HepG2 (cell line): ENCODE measurements at regions not wholly inside any gene's neighbourhood (a gene's known extent, or its start where the extent isn't known, plus 50 kb on each side); places are given as distances from the start of the nearest gene placed in this dataset.

ENCODE experiments used
- ARID2 ChIP-seq: sonication (generic); formaldehyde crosslinking; IDR thresholded peaks from 2 replicates; pipeline ENCODE4 v1.8.1; 2022; ENCODE audit warnings: mild to moderate bottlenecking, missing genetic modification reagents, borderline replicate concordance
- CTCF ChIP-seq: sonication (generic); formaldehyde crosslinking; IDR thresholded peaks from 2 replicates; pipeline ENCODE4 v1.5.0; 2020; ENCODE audit warnings: mild to moderate bottlenecking, missing genetic modification reagents, moderate library complexity
- EP300 ChIP-seq, 3 experiments: sonication (generic) in 1 of 3; formaldehyde crosslinking in 1 of 3; IDR thresholded peaks; 2 replicates each; pipeline versions ENCODE4 v1.5.1 to v1.6.1; 2011 to 2020; ENCODE audit warnings: low read depth in 2 of 3, low read length in 2 of 3, borderline replicate concordance in 1 of 3, improper control_type of control experiment in 1 of 3, mild to moderate bottlenecking in 1 of 3, missing genetic modification reagents in 1 of 3, moderate library complexity in 1 of 3
- FOXK2 ChIP-seq: fragments of 450-650 bp; IDR thresholded peaks from 2 replicates; pipeline ENCODE4 v1.6.1; 2016
- IRX3 ChIP-seq: sonication (generic); formaldehyde crosslinking; IDR thresholded peaks from 2 replicates; pipeline ENCODE4 v1.8.1; 2023; ENCODE audit warnings: mild to moderate bottlenecking, low read depth, missing genetic modification reagents, borderline replicate concordance
- KDM5A ChIP-seq: fragments of 200-600 bp; sonication (generic); IDR thresholded peaks from 2 replicates; pipeline ENCODE4 v1.7.0; 2018; ENCODE audit warnings: antibody characterized with exemption, mild to moderate bottlenecking, low read length, borderline replicate concordance
- NFE2L2 ChIP-seq: fragments of 150-350 bp; IDR thresholded peaks from 2 replicates; pipeline ENCODE4 v1.6.1; 2014; ENCODE audit warnings: low read length
- POLR2A ChIP-seq, 2 experiments: IDR thresholded peaks; 2 replicates each; pipeline ENCODE4 v1.6.1; 2011; ENCODE audit warnings: low read depth in 2 of 2, low read length in 2 of 2, mild to moderate bottlenecking in 1 of 2, moderate library complexity in 1 of 2; ENCODE audit not compliant: insufficient read depth in 1 of 2
- TARDBP ChIP-seq: sonication (generic); formaldehyde crosslinking; IDR thresholded peaks from 2 replicates; pipeline ENCODE4 v1.8.0; 2022; ENCODE audit warnings: mild to moderate bottlenecking, missing genetic modification reagents
- ZNF354B ChIP-seq: sonication (generic); formaldehyde crosslinking; IDR thresholded peaks from 2 replicates; pipeline ENCODE4 v1.8.0; 2022; ENCODE audit warnings: mild to moderate bottlenecking, missing genetic modification reagents
- ZNF577 ChIP-seq: sonication (generic); formaldehyde crosslinking; IDR thresholded peaks from 2 replicates; pipeline ENCODE4 v1.4.0; 2020; ENCODE audit warnings: mild to moderate bottlenecking, low read depth, missing genetic modification reagents, borderline replicate concordance

DNA sequence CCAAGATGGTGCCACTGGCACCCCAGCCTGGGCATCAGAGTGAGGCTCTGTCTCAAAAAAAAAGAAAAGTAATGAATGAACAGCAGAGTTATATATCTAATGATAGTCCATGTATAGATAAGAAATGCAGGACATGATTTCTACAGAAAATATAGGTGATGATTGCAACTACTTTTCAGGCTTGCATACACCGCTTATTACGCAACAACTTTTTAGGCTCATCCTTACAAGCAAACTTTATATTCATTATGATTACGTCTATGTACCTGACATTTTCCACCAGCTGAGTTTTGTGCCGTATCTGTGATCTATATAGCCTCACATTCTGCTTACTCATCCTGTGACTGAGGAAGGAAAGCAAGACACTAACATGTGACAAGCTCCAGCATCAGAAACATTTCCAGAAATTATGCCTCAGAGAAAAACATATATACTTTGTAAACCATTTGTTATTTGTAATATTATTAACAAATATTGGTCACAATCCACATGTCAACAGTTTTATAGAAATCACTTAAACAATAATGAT is 906.3 kb downstream of the ZPLD1 start:
- no peak for TF ChIP-seq POLR2A (IDR thresholded peaks at IDR 0.05; ENCODE audit: insufficient read depth in 1 of 2, low read depth in 2 of 2, low read length in 2 of 2)
- TF ChIP-seq FOXK2 = no peak
- no peak for TF ChIP-seq CTCF
- TF ChIP-seq TARDBP = no peak
- no peak for TF ChIP-seq EP300 (IDR thresholded peaks at IDR 0.05; ENCODE audit: low read depth in 2 of 2, low read length in 2 of 2)
- TF ChIP-seq EP300 (CRISPR knock-in tag; IDR thresholded peaks at IDR 0.05; ENCODE audit: borderline replicate concordance) = no peak
- no peak for TF ChIP-seq ARID2 (CRISPR knock-in tag)
- TF ChIP-seq IRX3 (CRISPR knock-in tag) = no peak
- TF ChIP-seq NFE2L2 = no peak
- TF ChIP-seq ZNF577 = no peak
- TF ChIP-seq KDM5A = no peak
- no peak for TF ChIP-seq ZNF354B (CRISPR knock-in tag)
